Epithelial cell of proximal tubule (primary cell): ENCODE measurements at regions not wholly inside any gene's neighbourhood (a gene's known extent, or its start where the extent isn't known, plus 50 kb on each side); places are given as distances from the start of the nearest gene placed in this dataset.

Experiments
- DNase-seq: peaks from one replicate; pipeline ENCODE4 v3.0.0-alpha.2; 2011; ENCODE audit warnings: low read depth
- H3K4me3 ChIP-seq: 2 replicates; pipeline ENCODE4 v1.5.1; 2011; ENCODE audit warnings: low read depth, mild to moderate bottlenecking, low read length
- CTCF ChIP-seq: conservative IDR thresholded peaks from 2 replicates; pipeline ENCODE4 v1.5.1; 2012; ENCODE audit warnings: low read depth, mild to moderate bottlenecking, low read length

- DNase-seq = no peak
- H3K4me3 ChIP-seq = no peak overlapping the region
- TF ChIP-seq CTCF = no peak
Observed at GRCh38 chr11:86120807-86121206, 51.9 kb upstream of the PICALM start.

- DNase-seq = no peak
- no peak overlapping the region for H3K4me3 ChIP-seq
- no peak for TF ChIP-seq CTCF
Observed at GRCh38 chr11:86119906-86120305, 51.0 kb upstream of the PICALM start.

- DNase-seq = peak; percentile 64
- TF ChIP-seq CTCF = no peak
- H3K4me3 ChIP-seq = no peak overlapping the region
Observed at GRCh38 chr11:86119077-86119476, 50.2 kb upstream of the PICALM start.
